AG09319 (cell line): ENCODE measurements at regions not wholly inside any gene's neighbourhood (a gene's known extent, or its start where the extent isn't known, plus 50 kb on each side); places are given as distances from the start of the nearest gene placed in this dataset.

ENCODE experiments used
- DNase-seq: peaks from one replicate; pipeline ENCODE4 v3.0.0-alpha.2; 2010; ENCODE audit warnings: low read depth; ENCODE audit errors: extremely low read depth
- CTCF ChIP-seq: IDR thresholded peaks from 2 replicates; pipeline ENCODE4 v1.5.1; 2011; ENCODE audit warnings: low read depth, mild to moderate bottlenecking, inconsistent platforms, low read length, moderate library complexity

DNA sequence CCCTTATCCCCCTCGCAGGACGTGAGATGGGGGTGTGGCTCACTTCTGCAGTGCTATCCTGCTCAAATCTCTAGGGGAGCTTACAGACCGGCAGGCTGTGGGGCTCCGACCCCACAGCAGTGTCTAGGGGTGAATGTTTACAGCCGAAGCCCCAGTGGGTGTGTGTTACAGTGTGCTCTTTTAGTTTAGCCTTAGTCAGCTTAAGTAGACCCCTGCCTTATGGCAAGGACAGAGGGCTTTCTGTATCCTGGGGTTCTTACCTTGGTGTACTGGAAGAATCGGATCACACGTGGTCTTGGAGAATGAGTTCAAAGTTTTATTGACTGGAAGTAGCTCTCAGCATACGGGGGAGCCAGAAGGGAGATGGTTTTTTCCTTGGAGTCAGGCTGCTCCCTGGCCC is 348.2 kb upstream of the GYPC start:
- DNase-seq, result no peak
- TF ChIP-seq CTCF, result no peak

DNA sequence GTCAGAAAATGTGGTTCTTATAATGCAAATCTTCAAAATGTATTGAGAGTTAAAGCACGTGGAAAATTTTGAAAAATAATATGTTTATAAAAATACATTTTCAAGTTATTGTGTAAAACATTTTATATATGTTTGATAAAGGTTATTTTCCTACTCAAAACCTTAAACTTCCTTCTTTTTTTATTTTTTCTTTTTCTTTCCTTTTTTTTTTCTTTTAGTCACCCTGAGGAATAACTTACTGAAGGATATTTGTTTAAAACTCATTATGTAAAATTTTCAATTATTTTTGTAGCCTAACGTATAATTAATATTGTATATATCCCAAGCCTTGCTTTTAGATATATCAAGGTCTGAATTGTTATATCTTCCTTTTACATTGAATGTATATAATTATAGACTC is 346.8 kb upstream of the GYPC start:
- TF ChIP-seq CTCF, result no peak
- DNase-seq, result no peak

GRCh38 chr2:126312579-126312978 is 343.4 kb upstream of the GYPC start:
- TF ChIP-seq CTCF, result no peak
- no peak for DNase-seq

DNA sequence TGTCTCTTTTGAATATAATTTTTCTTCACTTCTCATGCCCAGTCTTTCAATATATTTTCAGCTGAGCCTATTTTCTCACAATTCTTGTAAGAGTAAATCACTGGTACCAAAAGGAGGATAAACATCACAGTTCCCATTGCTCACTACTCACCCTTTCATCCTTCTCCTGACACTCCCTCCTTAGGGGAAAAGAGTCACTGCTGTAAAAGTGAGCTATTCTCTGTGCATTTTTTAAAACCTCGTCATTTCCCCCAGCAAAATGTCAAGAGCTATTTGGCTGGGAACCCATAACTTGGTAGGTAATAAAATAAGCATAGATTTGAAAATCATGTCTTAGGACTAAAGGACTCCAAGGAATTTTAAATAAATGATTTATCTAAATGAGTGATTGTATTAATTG is 340.1 kb upstream of the GYPC start:
- no peak for DNase-seq
- no peak for TF ChIP-seq CTCF

- no peak for TF ChIP-seq CTCF
- no peak for DNase-seq
These were observed 338.0 kb upstream of the GYPC start for GRCh38 chr2:126317790-126318431.

DNA sequence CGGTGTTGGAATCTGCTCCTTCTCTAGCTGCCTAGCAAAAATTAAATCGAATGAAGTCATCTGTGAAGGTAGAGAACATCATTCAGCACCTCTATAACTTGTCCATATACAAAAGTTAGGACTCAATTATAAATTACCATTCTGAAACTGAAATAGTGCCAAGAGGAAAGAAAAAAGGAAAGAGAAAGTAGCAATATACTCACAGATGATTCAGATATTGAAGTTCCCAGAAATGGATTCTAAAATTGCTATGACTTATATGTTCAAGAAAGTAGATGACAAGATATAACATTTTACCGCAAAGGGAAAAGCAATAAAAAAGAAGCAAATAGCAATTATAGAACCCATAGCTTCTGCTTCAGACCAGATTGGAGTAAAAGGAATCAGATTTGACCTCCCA is 333.6 kb upstream of the GYPC start:
- DNase-seq, result no peak
- TF ChIP-seq CTCF, result no peak

DNA sequence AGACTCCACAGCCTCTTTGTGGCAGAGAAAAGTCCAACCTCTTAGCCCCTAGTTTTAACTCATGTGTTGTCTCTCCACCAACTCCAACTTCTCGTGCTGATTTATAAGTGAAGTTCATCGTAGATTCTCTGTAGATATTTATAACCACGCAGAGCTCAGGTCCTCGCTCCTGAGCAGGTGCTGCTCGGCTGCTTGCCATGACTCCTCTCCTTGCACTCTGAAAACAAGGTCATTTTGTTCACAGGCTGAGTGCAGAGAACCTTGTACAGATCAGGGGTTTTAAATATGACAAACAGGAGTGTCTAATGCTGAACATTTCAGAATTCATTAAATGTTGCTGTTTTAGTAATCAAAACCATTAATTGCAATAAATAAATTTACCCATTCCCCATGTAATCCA is 330.8 kb upstream of the GYPC start:
- no peak for DNase-seq
- TF ChIP-seq CTCF, result no peak
